Neuron (in vitro differentiated cells): ENCODE measurements at regions not wholly inside any gene's neighbourhood (a gene's known extent, or its start where the extent isn't known, plus 50 kb on each side); places are given as distances from the start of the nearest gene placed in this dataset.

Experiments used
- H2AFZ ChIP-seq: one replicate; pipeline ENCODE4 v1.6.1; 2013; ENCODE audit warnings: low read depth, mild to moderate bottlenecking, inconsistent platforms, low read length, moderate library complexity
- H3K27me3 ChIP-seq: one replicate; pipeline ENCODE4 v1.6.1; 2013; ENCODE audit warnings: low read length; ENCODE audit not compliant: insufficient read depth
- H3K36me3 ChIP-seq: one replicate; pipeline ENCODE4 v1.6.1; 2013; ENCODE audit warnings: low read length; ENCODE audit not compliant: insufficient read depth
- H3K4me1 ChIP-seq: one replicate; pipeline ENCODE4 v1.6.1; 2013; ENCODE audit warnings: low read length; ENCODE audit not compliant: insufficient read depth
- H3K4me3 ChIP-seq: 2 replicates; pipeline ENCODE4 v1.5.1; 2013; ENCODE audit warnings: mild to moderate bottlenecking, low read length, moderate library complexity
- H3K9me3 ChIP-seq: one replicate; pipeline ENCODE4 v1.6.1; 2013; ENCODE audit warnings: low read length

GRCh38 chr3:137348936-137349335, 391.2 kb downstream of the IL20RB start:
- no peaks in the 10 kb centered on the region for H3K4me1 ChIP-seq
- no peaks in the 10 kb centered on the region for H3K9me3 ChIP-seq
- no peak overlapping the region for H2AFZ ChIP-seq
- H3K36me3 ChIP-seq: no peaks in the 10 kb centered on the region
- no peaks in the 10 kb centered on the region for H3K27me3 ChIP-seq
- H3K4me3 ChIP-seq: no peak overlapping the region

- Histone ChIP-seq H3K4me1 (no peaks in the 10 kb centered on the region), H3K27me3 (no peaks in the 10 kb centered on the region), H3K4me3 (no peak overlapping the region)
Measured at GRCh38 chr3:137349557-137350348, 392.0 kb downstream of the IL20RB start.

DNA sequence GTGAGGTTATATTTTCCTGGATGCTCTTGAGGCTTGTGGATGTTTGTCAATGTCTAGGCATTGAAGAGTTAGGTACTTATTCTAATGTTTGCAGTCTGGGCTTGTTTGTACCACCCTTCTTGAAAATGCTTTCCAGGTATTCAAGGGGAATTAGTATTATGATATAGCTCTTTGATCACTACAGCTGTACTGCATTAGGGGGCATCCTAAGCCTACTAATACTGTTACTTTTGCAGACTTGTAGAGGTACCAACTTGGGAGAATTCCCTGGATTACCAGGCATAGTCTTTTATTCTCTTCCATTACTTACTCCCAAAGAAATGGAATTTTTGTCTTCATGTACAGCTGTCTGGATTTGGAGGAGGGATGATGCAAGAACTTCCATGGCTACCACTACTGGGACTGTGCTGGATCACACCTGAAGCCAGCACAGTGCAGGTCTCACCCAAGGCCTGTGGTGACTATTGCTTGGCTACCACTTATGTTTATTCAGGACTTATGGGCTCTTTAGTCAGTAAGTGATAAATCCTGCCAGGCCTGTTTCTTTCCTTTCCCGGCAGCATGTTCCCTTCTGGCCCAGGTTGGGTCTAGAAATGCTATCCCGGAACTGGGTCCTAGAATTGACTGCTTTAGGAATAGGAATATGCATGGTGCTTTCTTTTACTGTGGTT, 402.9 kb downstream of the IL20RB start:
- H3K27me3 ChIP-seq: no peaks in the 10 kb centered on the region

More at GRCh38 chr3:137349557-137350348, 392.0 kb downstream of the IL20RB start:
- Histone ChIP-seq H3K36me3 (no peaks in the 10 kb centered on the region), H2AFZ (no peak overlapping the region), H3K9me3 (no peaks in the 10 kb centered on the region)

GRCh38 chr3:137382005-137382594, 382.0 kb upstream of the SOX14 start:
- H2AFZ ChIP-seq: no peak overlapping the region
- no peaks in the 10 kb centered on the region for H3K9me3 ChIP-seq
- no peaks in the 10 kb centered on the region for H3K27me3 ChIP-seq

More for the DNA sequence above, 402.9 kb downstream of the IL20RB start:
- no peak overlapping the region for H3K4me3 ChIP-seq
- no peaks in the 10 kb centered on the region for H3K9me3 ChIP-seq
- no peaks in the 10 kb centered on the region for H3K4me1 ChIP-seq
- no peak overlapping the region for H2AFZ ChIP-seq
- H3K36me3 ChIP-seq: no peaks in the 10 kb centered on the region

DNA sequence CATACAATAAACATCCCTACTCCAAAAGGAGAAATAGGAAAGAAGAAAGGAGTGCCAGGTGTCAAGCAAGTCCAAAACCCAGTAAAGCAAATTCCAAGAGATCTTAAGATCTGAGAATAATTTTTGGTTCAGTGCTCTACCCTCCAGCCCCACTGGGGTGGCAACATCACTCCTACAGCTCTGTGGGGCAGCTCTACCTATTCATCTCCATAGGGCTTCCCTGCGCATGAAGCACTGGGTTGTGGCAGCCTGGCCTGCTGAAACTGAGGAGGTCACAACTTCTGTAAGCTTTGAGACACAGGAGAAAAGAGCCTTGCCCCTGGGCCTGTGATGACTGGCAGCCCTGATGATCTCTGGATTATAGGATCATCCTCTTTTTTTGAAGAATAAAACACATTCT, 378.2 kb upstream of the SOX14 start:
- H3K4me1 ChIP-seq: no peaks in the 10 kb centered on the region
- H3K4me3 ChIP-seq: no peak overlapping the region
- no peaks in the 10 kb centered on the region for H3K36me3 ChIP-seq
- no peak overlapping the region for H2AFZ ChIP-seq
- H3K27me3 ChIP-seq: no peaks in the 10 kb centered on the region
- H3K9me3 ChIP-seq: no peaks in the 10 kb centered on the region

More at GRCh38 chr3:137382005-137382594, 382.0 kb upstream of the SOX14 start:
- H3K36me3 ChIP-seq: no peaks in the 10 kb centered on the region
- H3K4me1 ChIP-seq: no peaks in the 10 kb centered on the region
- H3K4me3 ChIP-seq: no peak overlapping the region

- no peaks in the 10 kb centered on the region for H3K36me3 ChIP-seq
- H3K4me1 ChIP-seq: no peaks in the 10 kb centered on the region
- H3K27me3 ChIP-seq: no peaks in the 10 kb centered on the region
- H2AFZ ChIP-seq: no peak overlapping the region
- H3K9me3 ChIP-seq: no peaks in the 10 kb centered on the region
- H3K4me3 ChIP-seq: no peak overlapping the region
Measured at GRCh38 chr3:137409584-137409983, 354.5 kb upstream of the SOX14 start.

DNA sequence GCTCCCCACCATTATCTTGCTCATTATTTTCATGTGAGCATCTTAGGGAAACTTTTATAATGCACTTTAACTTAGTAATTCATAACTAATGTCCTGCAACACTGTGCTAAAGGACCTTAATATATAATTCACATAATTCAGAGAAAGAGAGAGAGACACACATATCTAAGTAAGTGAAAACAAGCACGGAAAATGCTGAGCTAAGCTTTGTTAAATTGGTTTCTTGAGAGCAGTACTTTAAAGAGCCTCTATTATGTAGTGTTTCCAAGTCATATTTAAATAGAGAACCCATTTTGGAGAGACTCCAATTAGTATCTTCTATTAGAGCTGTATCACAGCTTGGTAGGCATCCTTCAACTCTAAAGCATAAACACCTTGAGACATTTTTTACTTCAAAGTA, 354.1 kb upstream of the SOX14 start:
- Histone ChIP-seq H2AFZ (no peak overlapping the region), H3K9me3 (no peaks in the 10 kb centered on the region), H3K4me1 (no peaks in the 10 kb centered on the region), H3K36me3 (no peaks in the 10 kb centered on the region), H3K4me3 (no peak overlapping the region), H3K27me3 (no peaks in the 10 kb centered on the region)

GRCh38 chr3:137420198-137420995, 343.7 kb upstream of the SOX14 start:
- no peaks in the 10 kb centered on the region for H3K4me1 ChIP-seq
- H3K9me3 ChIP-seq: no peaks in the 10 kb centered on the region
- H3K4me3 ChIP-seq: no peak overlapping the region
- H3K36me3 ChIP-seq: no peaks in the 10 kb centered on the region
- H3K27me3 ChIP-seq: no peaks in the 10 kb centered on the region
- H2AFZ ChIP-seq: no peak overlapping the region

DNA sequence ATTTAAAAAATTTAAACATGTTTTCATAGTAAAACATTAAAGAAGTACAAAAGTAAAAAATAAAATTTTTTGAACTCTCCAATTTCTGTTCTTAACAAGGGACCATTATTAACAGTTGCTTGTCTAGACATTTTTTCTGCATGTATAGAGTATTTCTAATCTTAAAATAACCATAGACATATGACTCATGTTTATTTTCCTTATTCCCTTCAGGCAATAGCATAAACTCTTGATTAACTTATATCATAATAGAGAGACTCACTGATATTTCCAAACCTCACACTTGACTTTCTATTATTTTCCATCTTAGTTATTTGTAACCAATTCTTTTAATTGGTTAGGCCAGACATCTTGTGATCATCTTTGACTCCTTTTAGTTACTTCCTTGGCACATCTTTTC, 325.6 kb upstream of the SOX14 start:
- H3K4me1 ChIP-seq: no peaks in the 10 kb centered on the region
- no peaks in the 10 kb centered on the region for H3K9me3 ChIP-seq
- no peak overlapping the region for H2AFZ ChIP-seq
- H3K27me3 ChIP-seq: no peaks in the 10 kb centered on the region
- H3K4me3 ChIP-seq: no peak overlapping the region
- H3K36me3 ChIP-seq: no peaks in the 10 kb centered on the region

- H3K4me1 ChIP-seq: no peaks in the 10 kb centered on the region
- no peak overlapping the region for H3K4me3 ChIP-seq
- H2AFZ ChIP-seq: no peak overlapping the region
- no peaks in the 10 kb centered on the region for H3K9me3 ChIP-seq
- no peaks in the 10 kb centered on the region for H3K27me3 ChIP-seq
- no peaks in the 10 kb centered on the region for H3K36me3 ChIP-seq
Measured at GRCh38 chr3:137460944-137461343, 303.2 kb upstream of the SOX14 start.

- Histone ChIP-seq H3K9me3 (no peaks in the 10 kb centered on the region), H3K36me3 (no peaks in the 10 kb centered on the region), H3K27me3 (no peaks in the 10 kb centered on the region), H3K4me1 (peaks cover 5% of the 10 kb centered on the region), H3K4me3 (no peak overlapping the region), H2AFZ (no peak overlapping the region)
Measured at GRCh38 chr3:137463131-137463530, 301.0 kb upstream of the SOX14 start.

DNA sequence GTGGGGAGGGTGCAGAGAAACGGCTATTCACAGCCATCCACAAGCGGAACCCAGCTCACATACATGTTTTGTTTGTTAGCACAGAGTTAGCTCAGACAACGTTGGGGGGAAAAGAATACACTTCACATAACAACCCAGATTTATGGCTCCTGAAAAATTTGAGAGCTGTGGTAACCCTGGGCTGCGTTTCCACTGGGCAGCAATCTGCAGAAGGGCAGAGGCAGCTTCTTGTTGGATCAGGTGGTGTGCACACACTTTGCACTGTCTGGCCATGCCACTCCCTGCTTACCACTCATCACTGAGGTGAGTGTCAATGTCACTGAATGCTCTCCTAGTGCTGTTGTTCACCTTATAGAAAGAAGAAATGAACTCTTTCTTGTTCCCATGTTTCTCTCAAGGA, 299.8 kb upstream of the SOX14 start:
- Histone ChIP-seq H3K36me3 (no peaks in the 10 kb centered on the region), H3K4me1 (peaks cover 5% of the 10 kb centered on the region), H3K4me3 (no peak overlapping the region), H3K9me3 (no peaks in the 10 kb centered on the region), H2AFZ (no peak overlapping the region), H3K27me3 (no peaks in the 10 kb centered on the region)

GRCh38 chr3:137468446-137468845, 295.7 kb upstream of the SOX14 start:
- Histone ChIP-seq H3K4me1 (peaks cover 5% of the 10 kb centered on the region), H3K27me3 (no peaks in the 10 kb centered on the region), H3K4me3 (no peak overlapping the region), H3K36me3 (no peaks in the 10 kb centered on the region), H2AFZ (no peak overlapping the region), H3K9me3 (no peaks in the 10 kb centered on the region)
